ENCODE measurements at regions not wholly inside any gene's neighbourhood (a gene's known extent, or its start where the extent isn't known, plus 50 kb on each side); places are given as distances from the start of the nearest gene placed in this dataset.

GRCh38 chr22:22109693-22110466 lies 127.3 kb upstream of the TOP3B start:
- Mint-ChIP-seq H3K27me3 (ENCODE audit: unreplicated experiment) (peaks cover 1% of the 10 kb centered on the region), H3K4me1 (ENCODE audit: low read depth, unreplicated experiment) (peaks cover 5% of the 10 kb centered on the region), H3K9me3 (ENCODE audit: unreplicated experiment) (no peaks in the 10 kb centered on the region), H3K27ac (ENCODE audit: unreplicated experiment) (no peak overlapping the region), H3K36me3 (ENCODE audit: unreplicated experiment) (no peaks in the 10 kb centered on the region), H3K4me3 (ENCODE audit: unreplicated experiment) (no peak overlapping the region)
- no peak for DNase-seq
- peak; percentile 13 for TF ChIP-seq CTCF (IDR thresholded peaks at IDR 0.05; ENCODE audit: partially characterized antibody, unreplicated experiment)

GRCh38 chr22:22106855-22107254 lies 124.3 kb upstream of the TOP3B start:
- no peaks in the 10 kb centered on the region for H3K36me3 Mint-ChIP-seq (ENCODE audit: unreplicated experiment)
- H3K27ac Mint-ChIP-seq (ENCODE audit: unreplicated experiment): no peak overlapping the region
- H3K4me3 Mint-ChIP-seq (ENCODE audit: unreplicated experiment): no peak overlapping the region
- no peak for TF ChIP-seq CTCF (IDR thresholded peaks at IDR 0.05; ENCODE audit: partially characterized antibody, unreplicated experiment)
- H3K4me1 Mint-ChIP-seq (ENCODE audit: low read depth, unreplicated experiment): peaks cover 5% of the 10 kb centered on the region
- no peak for DNase-seq
- peaks cover 2% of the 10 kb centered on the region for H3K9me3 Mint-ChIP-seq (ENCODE audit: unreplicated experiment)
- peaks cover 3% of the 10 kb centered on the region for H3K27me3 Mint-ChIP-seq (ENCODE audit: unreplicated experiment)

- H3K4me3 Mint-ChIP-seq (ENCODE audit: unreplicated experiment): no peak overlapping the region
- H3K27ac Mint-ChIP-seq (ENCODE audit: unreplicated experiment): no peak overlapping the region
- no peak for TF ChIP-seq CTCF (IDR thresholded peaks at IDR 0.05; ENCODE audit: partially characterized antibody, unreplicated experiment)
- no peak for DNase-seq
- peaks cover 3% of the 10 kb centered on the region for H3K27me3 Mint-ChIP-seq (ENCODE audit: unreplicated experiment)
- H3K9me3 Mint-ChIP-seq (ENCODE audit: unreplicated experiment): peaks cover 2% of the 10 kb centered on the region
- H3K4me1 Mint-ChIP-seq (ENCODE audit: low read depth, unreplicated experiment): no peaks in the 10 kb centered on the region
- H3K36me3 Mint-ChIP-seq (ENCODE audit: unreplicated experiment): no peaks in the 10 kb centered on the region
Measured at GRCh38 chr22:22105364-22105763, 122.8 kb upstream of the TOP3B start.

GRCh38 chr22:22103078-22103875 lies 120.7 kb upstream of the TOP3B start:
- Mint-ChIP-seq H3K4me1 (ENCODE audit: low read depth, unreplicated experiment) (no peaks in the 10 kb centered on the region), H3K9me3 (ENCODE audit: unreplicated experiment) (peaks cover 2% of the 10 kb centered on the region), H3K4me3 (ENCODE audit: unreplicated experiment) (no peak overlapping the region), H3K27ac (ENCODE audit: unreplicated experiment) (no peak overlapping the region), H3K36me3 (ENCODE audit: unreplicated experiment) (peaks cover 1% of the 10 kb centered on the region), H3K27me3 (ENCODE audit: unreplicated experiment) (peaks cover 3% of the 10 kb centered on the region)
- TF ChIP-seq CTCF (IDR thresholded peaks at IDR 0.05; ENCODE audit: partially characterized antibody, unreplicated experiment): peak; percentile 76
- peak; percentile 70 for DNase-seq

All from glutamatergic neuron (in vitro differentiated cells).